Muscle of arm (tissue), 1 donor: ENCODE measurements at regions not wholly inside any gene's neighbourhood (a gene's known extent, or its start where the extent isn't known, plus 50 kb on each side); places are given as distances from the start of the nearest gene placed in this dataset.
A peak's percentile ranks its signal among the peaks of the same experiment; 100 is the strongest.
"Not testable (repeated sequence)": the region's sequence is repeated elsewhere in the genome, so short reads cannot be mapped to it uniquely, and the experiment has no call there.

Experiments
- DNase-seq: peaks from one replicate; pipeline ENCODE4 v3.0.0-alpha.2; 2013

DNA sequence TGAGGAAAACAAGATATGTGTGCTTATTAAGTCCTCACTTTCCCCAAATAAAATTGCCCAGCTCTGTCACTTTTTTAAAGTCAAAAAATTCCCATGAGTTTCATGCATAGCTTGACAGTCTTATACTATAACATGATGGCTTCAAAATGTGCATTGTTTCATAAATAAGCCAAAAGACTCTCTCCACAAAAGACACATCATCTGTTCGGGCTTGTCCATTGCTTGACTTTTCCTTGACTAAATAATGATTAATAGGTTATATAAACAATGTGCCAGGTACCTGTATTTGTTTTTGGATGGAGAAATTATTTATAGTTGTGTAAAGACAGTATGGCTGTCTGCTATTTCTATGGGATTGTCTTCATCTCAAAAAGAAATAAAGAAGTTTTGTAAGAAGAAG lies 329.2 kb upstream of the KLF3 start:
- no peak for DNase-seq

DNA sequence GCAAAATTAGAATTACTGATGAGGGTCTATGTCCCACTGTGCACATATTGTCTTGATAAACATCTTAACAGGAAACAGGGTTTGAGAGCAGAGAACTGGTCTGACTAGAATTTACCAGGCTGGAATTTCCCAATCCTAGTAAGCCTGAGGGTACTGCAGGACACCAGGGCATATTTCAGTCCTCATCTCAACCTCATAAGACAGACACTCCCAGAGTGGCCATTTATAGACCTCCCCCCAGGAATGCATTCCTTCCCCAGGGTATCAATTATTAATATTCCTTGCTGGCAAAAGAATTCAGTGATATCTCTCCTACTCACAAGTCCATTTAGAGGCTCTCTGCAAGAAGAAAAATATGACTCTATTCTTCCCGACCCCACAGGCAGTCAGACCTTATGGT lies 325.1 kb upstream of the KLF3 start:
- DNase-seq: not testable (repeated sequence)

DNA sequence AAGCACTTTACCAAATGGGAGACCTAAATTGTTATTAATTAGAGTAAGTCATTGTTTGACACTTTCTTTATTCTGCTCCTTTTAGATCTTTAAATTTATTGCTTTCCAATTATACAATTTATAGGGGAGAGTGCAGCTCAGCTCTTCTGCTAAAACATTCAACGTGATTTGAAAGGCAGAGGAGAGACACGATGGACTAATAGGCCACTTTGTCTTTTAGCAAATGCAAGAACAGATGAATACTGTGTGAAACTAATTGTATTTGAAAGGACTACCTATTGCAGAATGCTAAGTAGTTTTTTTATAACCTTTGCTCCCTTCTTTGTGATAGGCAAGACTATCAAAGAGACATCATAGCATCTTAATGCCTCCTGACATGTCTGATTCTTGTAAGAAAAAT lies 320.4 kb upstream of the KLF3 start:
- no peak for DNase-seq

DNA sequence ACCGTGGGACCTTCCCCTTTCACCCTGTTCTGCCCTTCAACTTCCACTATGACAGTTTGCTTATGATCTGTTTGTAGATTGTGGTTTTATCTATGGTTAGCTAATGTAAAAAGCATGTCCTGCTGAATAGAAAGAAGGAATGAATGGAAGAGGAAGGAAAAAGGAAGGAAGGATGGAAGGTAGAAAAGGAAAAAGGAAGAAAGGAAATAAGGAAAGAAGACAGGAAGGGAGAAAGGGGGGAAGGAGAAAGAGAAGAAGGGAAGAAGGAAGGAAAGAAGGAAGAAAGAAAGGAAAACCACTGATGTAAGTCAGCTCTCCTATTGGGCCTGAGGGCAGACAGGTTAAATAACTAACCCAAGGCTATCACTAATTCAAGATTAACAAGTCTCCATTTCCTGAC lies 319.1 kb upstream of the KLF3 start:
- no peak for DNase-seq

DNA sequence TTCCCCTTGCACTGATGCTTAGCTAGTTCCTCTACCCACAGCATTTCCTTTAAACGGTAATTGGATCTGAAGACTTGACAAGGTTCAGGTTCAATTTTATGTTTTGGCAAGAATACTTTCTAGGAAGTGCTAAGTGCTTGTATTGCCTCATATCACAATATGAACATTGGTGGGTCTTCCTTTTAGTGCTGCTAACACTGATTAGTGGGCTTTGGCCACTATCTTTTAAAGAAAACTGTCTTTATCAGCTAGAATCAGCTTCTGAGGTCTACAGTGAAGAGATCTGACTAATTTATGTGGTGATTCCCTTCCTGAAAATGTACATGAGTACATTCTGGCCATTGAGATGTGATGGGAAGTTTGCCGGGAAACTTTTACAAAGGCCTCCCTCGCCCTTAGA lies 316.7 kb upstream of the KLF3 start:
- no peak for DNase-seq

DNA sequence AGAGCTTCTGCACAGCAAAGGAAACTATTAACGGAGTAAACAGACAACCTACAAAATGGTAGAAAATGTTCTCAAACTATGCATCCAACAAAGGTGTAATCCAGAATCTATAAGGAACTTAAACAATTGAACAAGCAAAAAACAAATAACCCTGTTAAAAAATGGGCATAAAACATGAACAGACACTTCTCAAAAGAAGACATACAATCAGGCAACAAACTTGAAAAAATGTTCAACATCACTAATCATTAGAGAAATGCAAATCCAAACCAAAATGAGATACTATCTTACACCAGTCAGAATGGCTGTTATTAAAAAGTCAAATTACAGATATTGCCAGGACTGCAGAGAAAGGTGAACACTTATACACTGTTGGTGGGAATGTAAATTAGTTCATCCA lies 309.6 kb upstream of the KLF3 start:
- no peak for DNase-seq

DNA sequence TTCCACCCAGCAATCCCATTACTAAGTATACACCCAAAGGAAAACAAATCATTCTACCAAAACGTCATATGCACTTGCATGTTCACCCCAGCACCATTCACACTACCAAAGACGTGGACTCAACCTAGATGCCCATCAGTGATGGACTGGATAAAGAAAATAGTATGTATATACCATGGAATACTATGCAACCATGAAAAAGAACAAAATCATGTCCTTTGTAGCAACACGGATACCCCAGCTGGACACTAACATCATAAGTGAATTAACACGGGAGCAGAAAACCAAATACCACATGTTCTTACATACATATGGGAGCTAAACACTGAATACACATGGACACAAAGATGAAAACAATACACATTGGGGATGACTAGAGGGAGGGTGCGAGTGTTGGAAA lies 309.1 kb upstream of the KLF3 start:
- DNase-seq: no peak

DNA sequence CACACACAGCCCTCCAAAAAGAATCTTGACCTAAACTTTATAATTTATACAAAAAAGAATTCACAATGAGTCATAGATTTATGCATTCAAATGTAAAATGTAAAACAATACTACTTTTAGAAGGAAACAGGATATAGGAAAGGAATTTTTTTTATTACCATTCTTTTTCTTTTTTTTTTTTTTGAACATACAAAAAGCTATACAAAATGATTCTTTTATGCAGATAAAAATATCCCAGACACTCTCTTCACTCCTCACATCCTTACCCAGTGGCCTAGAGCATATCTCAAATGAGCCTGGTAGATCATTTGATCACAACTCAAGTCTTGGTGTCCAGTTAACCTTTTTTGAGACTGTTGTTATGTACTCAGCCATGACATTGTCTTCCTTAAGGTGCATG lies 307.3 kb upstream of the KLF3 start:
- no peak for DNase-seq

DNA sequence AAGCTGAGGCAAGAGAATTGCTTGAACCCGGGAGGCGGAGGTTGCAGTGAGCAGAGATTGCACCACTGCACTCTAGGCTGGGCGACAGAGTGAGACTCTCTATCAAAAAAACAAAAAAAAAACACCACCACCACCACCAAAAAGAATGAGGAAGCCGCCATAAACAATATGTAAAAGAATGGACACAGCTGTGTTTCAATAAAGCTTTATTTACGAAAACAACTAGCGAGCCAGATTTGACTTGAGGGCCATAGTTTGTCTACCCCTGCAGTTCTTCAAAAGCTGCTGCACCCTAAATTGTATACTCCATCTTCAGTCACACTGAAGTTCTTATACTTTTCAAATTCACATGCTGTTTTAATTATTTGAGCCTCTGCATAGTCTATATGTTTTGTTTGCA lies 306.5 kb upstream of the KLF3 start:
- DNase-seq: no peak

DNA sequence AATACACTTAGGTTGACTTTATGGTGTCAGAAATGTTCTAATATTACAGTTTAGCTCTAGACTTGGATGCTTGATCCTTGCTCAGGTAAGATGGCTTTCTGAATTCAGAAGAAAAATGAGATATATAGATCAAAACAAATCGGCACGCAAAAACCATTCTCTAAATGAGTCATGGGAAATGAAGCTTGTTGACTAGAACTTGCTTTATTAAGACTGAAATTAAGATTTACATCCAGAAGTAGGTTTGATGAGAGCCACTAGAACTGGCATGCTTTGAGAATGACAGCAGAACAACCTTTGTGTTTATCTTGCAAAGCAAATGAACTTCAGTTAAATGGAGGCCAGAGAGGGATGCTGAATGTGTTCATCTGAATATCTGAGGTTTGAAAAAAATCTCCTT lies 304.9 kb upstream of the KLF3 start:
- DNase-seq: no peak

DNA sequence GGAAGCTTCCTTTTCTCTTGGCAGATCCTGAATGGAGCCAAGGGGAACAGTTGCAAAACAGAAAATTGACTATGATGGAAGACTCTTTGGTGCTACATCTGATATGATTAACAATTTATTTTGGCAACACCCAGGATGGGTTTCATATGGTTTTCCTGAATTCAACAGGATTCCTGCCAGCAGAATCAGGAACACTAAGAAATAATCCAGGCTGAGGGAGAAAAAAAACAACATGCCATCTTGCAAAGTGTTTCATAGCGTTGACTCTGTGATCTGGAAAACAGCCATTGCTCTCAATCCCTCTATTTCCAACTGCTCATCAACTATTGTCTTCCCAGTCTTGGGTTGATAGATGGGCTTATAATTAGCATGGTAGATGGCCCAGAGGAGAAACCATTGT lies 303.8 kb upstream of the KLF3 start:
- no peak for DNase-seq

DNA sequence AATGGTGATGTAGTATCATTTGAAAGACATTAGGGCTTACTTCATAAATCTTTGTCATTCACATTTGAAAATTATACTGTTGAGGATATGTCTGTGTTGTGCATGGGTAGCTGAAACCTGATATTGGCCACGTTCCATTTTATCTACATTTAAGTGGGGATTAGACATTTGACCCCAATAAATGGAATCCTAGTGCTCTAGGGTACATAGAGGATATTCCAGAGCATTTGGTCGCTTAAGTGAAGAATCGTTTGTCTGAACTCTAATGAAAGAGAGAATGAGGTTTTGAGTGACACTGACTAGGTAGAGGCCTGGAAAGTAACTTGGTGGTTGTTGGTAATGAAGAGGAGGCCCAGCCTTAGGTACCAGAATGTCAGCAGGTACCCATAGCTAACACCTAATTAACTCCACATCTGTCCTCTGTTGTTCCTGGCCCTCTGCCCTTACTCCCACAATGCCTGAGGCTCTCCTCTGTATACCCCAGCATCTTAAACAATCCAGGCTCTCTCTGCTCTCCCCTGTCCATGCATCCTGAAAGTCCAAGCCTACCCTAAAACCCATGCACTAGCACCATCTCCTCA lies 299.5 kb upstream of the KLF3 start:
- DNase-seq: no peak

DNA sequence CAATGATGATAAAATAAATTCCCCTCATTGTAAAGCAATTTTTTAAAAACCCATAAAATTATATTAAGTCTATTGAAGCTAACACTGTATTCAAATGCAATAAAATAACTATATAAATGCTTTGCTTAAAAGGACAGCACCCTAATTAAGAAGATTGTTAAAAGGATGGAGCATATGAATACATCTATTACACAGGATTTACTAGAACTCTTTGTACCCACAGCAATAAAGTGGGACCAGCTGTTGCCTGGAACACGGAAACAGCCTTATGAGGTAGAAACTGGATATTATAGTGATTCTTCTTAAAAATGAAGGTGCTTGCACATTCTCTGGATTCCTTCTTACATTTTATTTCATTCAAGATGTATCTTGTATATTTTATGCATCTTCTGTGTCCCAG lies 298.7 kb upstream of the KLF3 start:
- no peak for DNase-seq

DNA sequence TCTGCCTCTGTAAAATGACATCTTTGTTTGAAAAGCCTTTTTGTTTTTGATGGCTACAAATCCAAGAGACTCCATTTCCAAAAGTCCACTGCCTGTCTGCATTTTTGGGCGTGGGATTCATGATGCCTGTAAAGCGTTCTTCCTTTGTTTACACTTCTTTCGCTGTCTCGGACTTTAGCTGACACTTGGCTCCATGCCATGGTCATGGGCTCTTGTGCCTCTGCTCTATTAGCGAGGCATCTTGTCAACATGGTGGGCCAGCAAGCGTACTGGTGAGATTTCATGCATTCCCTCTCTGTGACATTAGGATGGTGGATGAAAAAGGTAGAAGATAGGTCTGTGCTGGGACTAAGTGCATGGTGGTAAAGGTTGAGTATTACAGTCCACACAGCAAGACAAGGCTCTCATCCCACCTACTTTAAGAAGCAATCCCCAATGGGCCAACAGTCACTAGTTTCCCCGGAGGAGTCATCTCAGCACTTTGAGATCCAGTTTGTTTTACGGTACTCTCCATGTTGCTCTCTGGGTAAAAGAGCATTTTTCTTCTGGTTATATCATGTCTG lies 298.2 kb upstream of the KLF3 start:
- no peak for DNase-seq

DNA sequence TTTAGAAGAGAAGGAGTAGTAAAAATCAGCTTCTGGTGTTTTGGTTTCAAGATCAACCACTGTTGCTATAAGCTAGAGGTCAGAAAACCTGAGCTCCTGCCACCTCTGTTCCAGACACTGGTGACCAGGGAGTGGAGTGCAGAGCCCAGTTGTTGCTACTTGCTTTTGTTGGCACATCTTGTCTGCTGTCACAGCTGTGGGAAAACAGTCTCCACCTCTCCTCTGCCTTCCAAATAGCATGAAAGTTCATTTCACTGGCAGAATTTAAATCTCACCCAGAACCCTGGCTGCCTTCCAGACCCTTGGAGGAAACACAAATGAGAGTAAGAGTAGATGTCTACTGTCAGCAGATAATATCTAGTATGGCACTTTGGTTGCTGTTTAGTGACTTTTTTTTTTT lies 297.5 kb upstream of the KLF3 start:
- no peak for DNase-seq

DNA sequence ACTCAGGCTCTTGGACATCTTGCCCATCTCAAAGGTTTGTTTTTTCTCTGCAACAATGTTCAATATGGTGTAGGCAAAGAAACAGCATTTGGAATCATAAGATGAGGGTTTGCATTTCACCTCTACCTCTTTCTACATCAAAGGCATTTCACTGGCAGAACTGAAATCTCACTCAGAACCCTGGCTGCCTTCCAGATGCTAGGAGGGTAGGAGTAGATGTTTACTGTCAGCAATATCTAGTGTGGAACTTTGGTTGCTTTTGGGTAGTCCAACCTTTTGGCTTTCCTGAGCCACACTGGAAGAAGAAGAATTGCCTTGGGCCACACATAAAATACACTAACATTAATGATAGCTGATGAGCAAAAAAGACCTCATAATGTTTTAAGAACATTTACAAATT lies 297.0 kb upstream of the KLF3 start:
- no peak for DNase-seq

DNA sequence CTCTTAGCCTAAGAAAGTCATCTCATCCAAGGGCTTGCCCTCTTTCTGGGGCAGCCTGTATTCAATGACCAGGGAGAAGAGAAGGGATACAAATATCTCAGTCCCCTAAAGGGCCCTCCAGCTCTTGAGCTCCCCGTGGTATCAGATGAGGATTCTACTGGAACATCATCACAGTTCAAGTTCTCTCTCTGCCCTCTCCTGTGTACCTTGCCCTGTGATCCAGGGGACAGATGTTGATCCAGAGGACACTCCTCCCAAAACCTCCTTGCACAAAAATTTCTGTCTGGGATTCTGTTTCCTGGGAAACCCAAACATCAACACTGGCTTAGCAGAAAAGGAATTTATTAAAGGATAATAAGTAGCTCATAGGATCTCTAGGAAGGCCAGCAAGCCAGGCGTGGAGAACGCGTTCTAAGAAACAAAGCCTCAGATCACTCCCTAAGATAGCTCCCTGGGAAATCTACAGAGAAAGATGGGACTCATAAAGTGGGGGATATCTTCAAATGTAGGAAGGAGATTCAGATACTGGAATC lies 296.3 kb upstream of the KLF3 start:
- DNase-seq: peak; percentile 65

DNA sequence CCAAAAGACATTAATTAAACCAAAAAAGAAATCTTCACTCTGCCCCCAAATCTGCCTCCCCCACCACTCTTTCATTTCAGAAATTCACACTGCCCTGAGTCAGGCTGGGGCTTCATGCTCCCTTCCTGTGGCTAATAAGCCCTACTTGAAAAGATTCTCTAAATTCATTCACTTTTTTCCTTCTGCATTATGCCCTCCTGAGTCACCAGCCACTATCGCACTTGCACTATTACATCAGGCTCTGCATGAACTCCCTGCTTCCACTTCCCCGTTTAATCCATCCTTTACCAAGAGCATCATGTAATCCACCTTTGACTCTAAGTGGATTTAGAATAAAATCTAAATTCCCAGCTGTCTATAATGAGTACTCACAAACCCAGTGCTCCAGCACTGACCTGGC lies 295.4 kb upstream of the KLF3 start:
- no peak for DNase-seq

DNA sequence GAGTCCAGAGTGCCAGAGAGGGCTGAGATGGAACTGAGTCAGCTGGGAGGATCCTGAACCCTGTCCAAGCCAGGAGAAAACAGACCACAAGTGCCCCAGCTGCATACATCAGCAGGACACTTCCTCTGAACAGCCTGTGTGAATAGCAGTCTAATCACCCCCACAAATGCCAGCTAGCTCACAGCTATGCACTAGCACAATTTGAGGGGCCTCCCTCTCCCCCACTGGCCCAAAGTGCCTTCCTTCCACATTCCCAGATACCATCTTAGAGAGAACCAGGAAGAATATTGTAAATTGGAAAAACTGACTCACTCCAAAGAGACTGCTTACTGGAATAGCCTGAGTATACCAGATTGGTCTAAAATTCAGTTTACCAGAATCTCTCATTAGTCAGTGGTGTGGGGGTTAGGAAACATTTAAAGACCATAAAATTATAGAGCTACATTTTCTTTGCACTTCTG lies 292.6 kb upstream of the KLF3 start:
- DNase-seq: no peak

DNA sequence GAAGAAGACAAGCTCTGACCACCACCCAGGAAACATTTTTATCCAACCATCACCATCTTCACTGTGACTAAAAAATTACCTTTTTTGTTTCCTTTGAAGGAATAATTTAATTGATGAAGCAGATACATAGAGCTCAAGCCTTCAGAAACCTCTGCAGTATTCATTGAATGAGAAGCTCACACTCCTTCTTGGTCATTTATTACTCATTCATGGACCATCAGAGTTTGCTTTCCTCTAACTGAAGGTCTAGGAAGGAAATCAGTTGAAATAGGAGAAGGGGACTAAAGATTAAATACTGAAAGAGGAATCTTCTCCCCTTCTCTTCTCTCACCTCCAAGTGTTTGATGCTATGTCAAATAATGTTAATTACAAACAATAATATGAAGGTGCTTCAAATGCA lies 290.6 kb upstream of the KLF3 start:
- no peak for DNase-seq

DNA sequence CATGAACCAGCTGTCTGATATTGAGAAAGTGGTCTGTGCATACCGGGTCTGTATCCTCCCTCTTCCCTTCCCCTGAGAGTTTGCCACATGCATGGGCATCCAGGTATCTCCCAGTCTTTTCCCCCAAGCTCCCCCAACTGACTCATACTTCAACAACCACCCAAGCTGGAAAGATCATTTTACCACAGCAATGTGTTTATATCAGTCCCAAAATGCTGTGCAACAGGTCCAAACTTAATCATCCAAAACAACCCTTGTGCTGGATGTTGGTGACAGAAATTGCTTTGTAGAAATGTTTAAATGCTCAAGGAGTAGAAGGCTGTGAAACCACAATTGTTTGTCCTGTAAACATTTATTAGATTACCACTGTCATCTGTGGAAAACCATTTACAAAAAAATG lies 286.8 kb upstream of the KLF3 start:
- DNase-seq: no peak

DNA sequence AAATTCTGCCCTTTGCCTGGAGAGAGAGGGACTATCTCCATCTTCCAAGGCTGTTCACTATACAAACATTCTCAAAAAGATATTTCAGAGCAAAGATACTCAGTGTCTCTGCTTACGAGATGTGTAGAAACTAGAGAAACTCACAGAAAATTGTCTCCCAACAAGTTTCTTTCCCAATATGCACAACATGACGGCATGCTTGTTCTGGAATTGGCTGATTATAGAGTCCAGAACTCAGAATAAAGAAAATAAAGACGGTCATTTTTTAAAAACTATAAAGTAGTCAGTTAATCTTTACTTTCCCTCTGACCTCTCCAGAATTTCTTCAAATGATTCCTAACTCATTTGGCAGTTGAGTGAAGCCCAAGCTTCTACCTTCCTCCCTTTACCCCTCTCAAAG lies 285.5 kb upstream of the KLF3 start:
- DNase-seq: no peak

DNA sequence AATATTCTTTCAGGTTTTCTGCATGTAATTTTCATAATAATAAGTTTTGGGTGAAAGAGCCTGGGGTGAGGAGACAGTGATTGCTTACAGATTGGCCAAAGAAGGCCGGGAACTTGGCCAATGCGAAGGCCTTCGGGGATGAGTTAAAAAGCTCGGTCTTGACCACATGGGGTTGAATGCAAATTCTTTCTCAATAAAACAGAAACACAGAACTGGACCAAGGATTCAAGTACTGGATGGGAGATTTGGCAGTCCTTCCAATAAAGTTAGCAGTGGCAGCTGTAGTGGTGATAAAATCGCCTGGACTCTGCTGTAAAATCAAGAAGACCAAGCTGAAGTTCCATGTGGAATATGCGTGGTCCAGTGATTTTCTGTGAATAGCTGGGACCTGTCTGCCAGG lies 282.2 kb upstream of the KLF3 start:
- DNase-seq: peak; percentile 40

DNA sequence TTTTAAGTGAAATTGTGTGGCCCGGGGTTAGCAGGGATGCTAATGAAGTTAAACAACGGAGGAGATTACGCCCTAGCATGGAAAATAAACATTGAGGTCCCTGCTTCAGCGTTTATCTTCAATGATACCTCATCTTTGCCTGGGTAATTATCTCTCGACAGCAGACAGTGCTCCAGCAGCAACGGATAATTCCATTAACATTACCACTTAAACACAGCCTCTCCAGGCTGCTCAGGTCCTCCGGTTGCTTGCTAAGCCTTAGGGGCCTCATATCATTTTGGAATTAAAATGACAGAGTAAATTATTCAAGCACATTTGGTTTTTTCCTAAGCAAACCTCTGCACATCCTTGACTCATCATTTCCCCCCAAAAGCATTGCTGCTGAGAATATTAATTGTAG lies 281.5 kb upstream of the KLF3 start:
- no peak for DNase-seq
